ENCODE measurements at regions not wholly inside any gene's neighbourhood (a gene's known extent, or its start where the extent isn't known, plus 50 kb on each side); places are given as distances from the start of the nearest gene placed in this dataset.

DNA sequence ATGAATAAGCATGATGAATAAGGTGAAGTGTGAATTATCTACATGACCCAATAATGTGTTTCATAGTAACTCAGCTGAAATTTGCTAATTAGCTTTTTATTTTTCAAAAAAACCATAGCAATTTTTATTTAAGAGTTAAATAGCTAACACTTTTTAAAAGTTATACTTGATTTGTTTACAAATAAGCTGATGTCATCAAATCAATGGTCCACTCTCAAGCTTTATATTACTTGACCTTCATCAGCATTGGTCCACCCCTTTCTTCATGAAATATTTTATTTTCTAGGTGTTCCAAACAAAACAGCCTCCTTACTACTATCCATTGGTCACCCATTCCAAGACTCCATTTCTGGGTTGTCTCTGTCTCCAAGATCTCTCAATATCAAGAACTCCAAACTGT, 649.0 kb upstream of the TENM3 start:
- TF ChIP-seq POLR2A (IDR thresholded peaks at IDR 0.05; ENCODE audit: low read depth) (no peak), CTCF (IDR thresholded peaks at IDR 0.05) (no peak), EP300 (IDR thresholded peaks at IDR 0.05) (no peak), POLR2AphosphoS5 (IDR thresholded peaks at IDR 0.05) (no peak)

All from esophagus muscularis mucosa (tissue), 4 donors.